Hematopoietic multipotent progenitor cell treated with erythropoietin and hydrocortisone succinate and interleukin-3 and kit ligand, for 15 days (in vitro differentiated cells): ENCODE measurements at regions not wholly inside any gene's neighbourhood (a gene's known extent, or its start where the extent isn't known, plus 50 kb on each side); places are given as distances from the start of the nearest gene placed in this dataset.

Experiments used
- DNase-seq: peaks from one replicate; pipeline ENCODE4 v3.0.0-alpha.2; 2015; ENCODE audit warnings: low spot score

DNA sequence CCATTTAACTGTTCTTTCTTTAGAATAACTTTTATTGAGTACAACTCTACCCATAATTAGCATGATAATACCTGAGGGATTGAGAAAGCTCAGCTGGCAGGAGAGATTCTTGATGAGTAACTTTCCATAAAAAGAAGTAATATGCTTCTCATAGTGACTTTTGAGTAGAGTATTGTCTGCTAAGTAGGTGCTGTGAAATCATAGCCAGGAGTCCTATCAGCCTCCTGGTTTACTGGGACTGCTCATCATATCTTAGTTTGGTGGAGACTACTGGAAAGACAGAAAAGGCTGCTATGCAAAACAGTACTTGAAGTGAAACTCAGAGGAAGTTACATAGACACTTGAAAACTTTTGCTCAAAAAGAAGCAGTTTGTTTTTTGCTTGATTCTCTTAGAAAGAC is 113.3 kb upstream of the ATP2B1 start:
- DNase-seq: no peak

DNA sequence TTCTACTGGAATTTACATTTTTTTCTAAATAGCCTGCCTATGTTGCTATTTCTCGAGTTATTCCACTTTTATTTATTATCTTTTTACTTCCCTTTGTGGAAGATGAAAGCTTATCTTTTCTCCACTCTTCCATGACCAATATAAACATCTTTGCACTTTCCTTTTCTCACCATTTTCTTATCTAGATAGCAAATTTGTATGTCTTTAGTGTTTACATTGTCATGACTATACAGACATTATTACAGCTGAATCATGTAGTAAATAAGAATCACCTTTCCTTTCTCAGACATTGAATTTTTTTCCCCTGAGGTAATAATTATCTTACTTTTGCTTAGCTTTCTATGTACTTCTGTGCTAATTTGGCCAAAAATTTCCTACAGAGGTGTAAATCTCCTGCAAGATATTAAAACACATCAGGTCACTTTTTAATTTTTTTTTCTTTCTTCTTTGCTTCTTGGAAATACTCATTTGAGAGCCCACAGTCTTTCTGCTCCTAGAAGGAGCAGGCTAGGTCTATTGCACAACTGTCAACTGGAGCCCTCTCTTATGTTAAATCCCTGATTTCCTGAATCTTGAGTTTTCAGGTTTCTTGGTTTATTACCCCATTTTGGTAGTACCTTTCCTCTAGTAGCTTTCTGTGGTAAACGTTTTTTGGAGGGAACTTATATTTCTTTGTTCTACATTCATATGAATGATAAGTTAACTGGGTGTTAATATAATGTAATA is 109.0 kb upstream of the ATP2B1 start:
- DNase-seq: no peak

DNA sequence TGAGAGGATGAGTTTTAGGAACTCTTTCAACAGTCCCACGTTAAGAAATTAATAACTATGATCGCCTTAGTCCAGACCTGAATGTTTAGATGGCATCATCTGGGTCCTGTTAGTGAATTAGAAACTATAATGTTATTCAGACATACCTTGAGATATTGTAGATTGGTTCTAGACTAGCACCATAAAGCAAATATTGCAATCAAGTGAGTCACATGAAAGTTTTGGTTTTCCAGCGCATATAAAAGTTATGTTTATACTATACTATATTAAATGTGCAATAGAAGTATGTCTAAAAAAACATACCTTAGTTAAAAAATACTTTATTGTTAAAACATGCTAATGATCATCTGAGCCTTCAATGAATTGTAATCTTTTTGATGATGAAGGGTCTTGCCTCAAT is 106.6 kb upstream of the ATP2B1 start:
- DNase-seq: no peak

DNA sequence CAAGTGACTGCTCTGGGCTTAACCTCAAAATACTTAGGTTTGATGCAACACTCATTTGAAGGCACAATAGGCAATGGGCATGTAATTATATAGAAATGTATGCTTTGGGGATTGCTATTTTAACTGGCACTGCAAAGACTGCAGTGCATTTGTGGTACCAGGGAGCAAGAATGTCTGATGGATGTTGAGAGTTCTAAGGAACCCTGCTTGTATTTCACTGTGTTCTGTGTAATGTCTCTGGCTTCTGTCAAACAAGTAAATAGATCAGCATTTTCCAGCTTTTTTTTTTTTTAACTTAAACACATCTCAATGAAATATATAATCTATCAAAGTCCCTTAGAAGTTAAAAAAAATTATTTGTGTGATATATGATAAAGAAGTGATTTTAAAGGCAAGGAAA is 94.8 kb upstream of the ATP2B1 start:
- DNase-seq: no peak

GRCh38 chr12:89801284-89801683 is 92.6 kb upstream of the ATP2B1 start:
- DNase-seq: no peak

GRCh38 chr12:89800435-89800834 is 91.8 kb upstream of the ATP2B1 start:
- peak; percentile 75 for DNase-seq

GRCh38 chr12:89799316-89799715 is 90.7 kb upstream of the ATP2B1 start:
- peak; percentile 78 for DNase-seq

DNA sequence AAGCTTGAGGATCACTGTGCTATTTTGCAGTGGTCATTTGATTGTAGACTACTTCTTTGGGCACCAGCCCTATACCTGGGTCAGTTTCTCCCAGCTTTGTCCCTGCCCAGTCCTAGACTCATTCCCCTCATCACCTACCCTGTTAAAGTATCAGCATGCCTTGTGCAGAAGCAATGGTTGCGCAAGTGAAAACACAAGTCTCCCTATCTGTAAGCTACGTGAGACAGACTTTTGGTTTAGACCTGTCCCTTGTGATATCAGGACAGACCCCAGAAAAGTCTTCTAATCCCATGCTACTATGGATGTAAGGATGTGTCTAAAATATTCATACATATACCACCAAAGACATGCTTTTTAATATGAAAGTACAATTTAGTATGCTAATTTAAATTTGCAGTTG is 88.8 kb upstream of the ATP2B1 start:
- DNase-seq: peak; percentile 48

DNA sequence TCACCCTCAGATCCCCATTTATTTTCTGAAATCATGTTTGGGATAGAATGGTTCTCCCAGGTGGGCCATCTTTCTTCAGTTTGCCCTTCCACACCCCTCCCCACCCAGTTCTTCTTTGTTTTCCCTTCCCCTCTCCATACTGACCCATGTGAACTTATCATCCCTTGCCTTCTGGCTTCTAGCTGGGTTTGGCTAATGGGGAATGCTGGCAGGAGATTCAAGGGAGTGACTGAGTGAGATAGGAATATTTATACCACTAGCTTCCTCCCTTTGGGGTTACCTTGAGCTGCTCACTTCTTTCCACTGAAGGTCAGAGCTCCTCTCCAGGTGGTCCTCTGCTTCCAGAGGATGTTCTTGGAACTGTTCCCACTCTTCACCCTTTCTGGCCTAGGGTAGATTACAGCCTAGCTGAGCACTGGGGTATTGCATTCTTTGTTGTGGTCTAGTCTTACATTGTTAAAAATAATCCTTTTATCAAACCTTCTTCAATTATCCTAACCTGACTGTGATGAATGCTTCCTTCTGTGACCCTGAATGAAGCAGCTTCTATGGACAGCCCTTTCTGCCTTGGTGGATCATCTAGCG is 88.3 kb upstream of the ATP2B1 start:
- peak; percentile 23 for DNase-seq

- no peak for DNase-seq
These were observed 85.3 kb upstream of the ATP2B1 start for GRCh38 chr12:89793946-89794345.

- DNase-seq: no peak
These were observed 82.6 kb upstream of the ATP2B1 start for GRCh38 chr12:89791286-89791685.

- no peak for DNase-seq
These were observed 81.2 kb upstream of the ATP2B1 start for GRCh38 chr12:89789862-89790261.

GRCh38 chr12:89787763-89788162 is 79.1 kb upstream of the ATP2B1 start:
- no peak for DNase-seq

GRCh38 chr12:89786177-89786810 is 77.7 kb upstream of the ATP2B1 start:
- no peak for DNase-seq

GRCh38 chr12:89783359-89784060 is 74.9 kb upstream of the ATP2B1 start:
- no peak for DNase-seq

DNA sequence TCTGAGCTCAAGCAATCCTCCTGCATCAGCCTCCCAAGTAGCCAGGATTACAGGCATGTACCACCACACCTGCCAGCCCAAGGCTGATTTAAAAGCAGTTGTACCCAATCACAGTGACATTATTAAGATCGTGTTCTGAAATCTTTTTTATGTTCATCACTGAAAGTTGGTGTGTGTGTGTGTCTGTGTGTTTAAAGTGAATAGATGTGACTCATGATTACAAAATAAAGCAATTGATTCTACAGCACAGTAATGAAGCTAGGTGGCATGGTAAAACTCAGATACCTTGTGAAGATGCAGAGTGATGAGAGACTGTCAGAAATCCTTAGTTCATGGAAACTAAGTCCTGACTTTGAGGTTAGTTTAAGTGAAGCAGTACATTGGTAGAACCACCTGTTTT is 74.2 kb upstream of the ATP2B1 start:
- DNase-seq: no peak

GRCh38 chr12:89781946-89782550 is 73.4 kb upstream of the ATP2B1 start:
- DNase-seq: no peak

DNA sequence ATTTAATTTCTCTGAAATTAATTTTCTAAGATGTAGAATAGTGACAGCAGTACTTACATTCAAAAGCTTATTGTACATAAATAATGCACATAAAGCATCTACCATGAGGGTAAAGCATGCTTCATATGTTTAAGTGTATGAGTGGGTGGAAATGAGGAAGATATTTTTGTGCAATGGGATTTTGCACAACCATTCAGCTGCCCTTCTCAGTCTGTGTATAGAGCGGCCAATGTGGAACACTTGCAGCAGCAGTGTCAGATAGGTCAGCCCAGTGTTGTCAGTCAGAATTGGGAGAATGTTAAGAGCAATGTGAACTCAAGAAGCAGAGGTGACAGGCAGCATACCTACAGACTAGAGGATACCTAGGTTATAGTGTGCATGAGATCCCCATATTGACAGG is 72.5 kb upstream of the ATP2B1 start:
- DNase-seq: no peak

- DNase-seq: no peak
These were observed 70.5 kb upstream of the ATP2B1 start for GRCh38 chr12:89779090-89779489.

GRCh38 chr12:89777733-89778379 is 69.2 kb upstream of the ATP2B1 start:
- DNase-seq: no peak

- no peak for DNase-seq
These were observed 67.3 kb upstream of the ATP2B1 start for GRCh38 chr12:89775986-89776365.
